A549 (cell line): ENCODE measurements at regions not wholly inside any gene's neighbourhood (a gene's known extent, or its start where the extent isn't known, plus 50 kb on each side); places are given as distances from the start of the nearest gene placed in this dataset.

Experiments used
- ATAC-seq, 2 experiments: fragments of 200-7000 bp in 1 of 2; fragments of >200 bp in 1 of 2; cut with Nextera tagmentation in 1 of 2; cut with Tn5 transposase in 1 of 2; 3 replicates each; pipeline versions ENCODE4 v1.8.0 to v1.9.1; 2018 to 2020; ENCODE audit warnings: mild to moderate bottlenecking in 1 of 2, moderate library complexity in 1 of 2
- CTCF ChIA-PET: fragments of 300-600 bp; sonication (Branson Sonifier 250); formaldehyde crosslinking; extraction: SDS; loops from one replicate; lab custom pipeline; 2021; ENCODE audit warnings: antibody characterized with exemption, inconsistent platforms; lab: Yijun Ruan, JAX
- POLR2A ChIA-PET: fragments of 350-600 bp; formaldehyde crosslinking; extraction: SDS; loops from one replicate; lab custom pipeline; 2021; ENCODE audit warnings: antibody characterized with exemption, inconsistent platforms; lab: Yijun Ruan, JAX
- DNase-seq, 2 experiments: peaks; one replicate each; pipeline versions ENCODE4 v3.0.0 to v3.0.0-alpha.2; 2011 to 2016; ENCODE audit warnings: low read depth in 1 of 2, low spot score in 1 of 2
- FAIRE-seq: peaks from 2 replicates; lab custom pipeline; 2011; peaks lifted over from hg19 to GRCh38; lab: Jason Lieb, UNC
- H3K27ac ChIP-seq, 2 experiments: fragments of >200 bp; sonication (Bioruptor Twin); formaldehyde crosslinking; 3 replicates each; pipeline ENCODE4 v1.5.1; 2016 to 2017
- H3K4me1 ChIP-seq: fragments of >200 bp; sonication (Bioruptor Twin); formaldehyde crosslinking; 3 replicates; pipeline ENCODE4 v1.6.1; 2016
- H3K4me2 ChIP-seq: fragments of >200 bp; sonication (Bioruptor Twin); formaldehyde crosslinking; 3 replicates; pipeline ENCODE4 v1.6.1; 2016
- H3K4me3 ChIP-seq: fragments of >200 bp; sonication (Bioruptor Twin); formaldehyde crosslinking; 3 replicates; pipeline ENCODE4 v1.5.1; 2016
- H3K9me3 ChIP-seq: fragments of >200 bp; sonication (Bioruptor Twin); formaldehyde crosslinking; 3 replicates; pipeline ENCODE4 v1.6.1; 2016
- CEBPB ChIP-seq, 2 experiments: fragments of >200 bp in 1 of 2; sonication (Bioruptor Twin) in 1 of 2; formaldehyde crosslinking in 1 of 2; IDR thresholded peaks; 2 replicates each; pipeline ENCODE4 v1.6.1; 2012 to 2016
- CHD2 ChIP-seq: fragments of 150-350 bp; IDR thresholded peaks from 2 replicates; pipeline ENCODE4 v1.6.1; 2014; ENCODE audit warnings: low read length; ENCODE audit not compliant: partially characterized antibody
- CHD4 ChIP-seq: fragments of 200-600 bp; sonication (generic); IDR thresholded peaks from 2 replicates; pipeline ENCODE4 v1.6.1; 2016; ENCODE audit warnings: antibody characterized with exemption, mild to moderate bottlenecking, borderline replicate concordance
- EHMT2 ChIP-seq: fragments of 200-600 bp; sonication (generic); IDR thresholded peaks from 2 replicates; pipeline ENCODE4 v1.6.1; 2016; ENCODE audit warnings: antibody characterized with exemption, low read depth, mild to moderate bottlenecking, moderate library complexity
- ESRRA ChIP-seq: fragments of 150-350 bp; IDR thresholded peaks from 2 replicates; pipeline ENCODE4 v1.6.1; 2014; ENCODE audit warnings: mild to moderate bottlenecking, low read length, borderline replicate concordance
- GATA3 ChIP-seq: IDR thresholded peaks from 2 replicates; pipeline ENCODE4 v1.6.1; 2012; ENCODE audit warnings: borderline replicate concordance
- HOXA7 ChIP-seq: fragments of 250-450 bp; sonication (Bioruptor Pico); IDR thresholded peaks from 2 replicates; pipeline ENCODE4 v1.5.0; 2020; ENCODE audit warnings: mild to moderate bottlenecking, moderate library complexity
- HOXB5 ChIP-seq: fragments of 250-450 bp; sonication (Bioruptor Pico); IDR thresholded peaks from 2 replicates; pipeline ENCODE4 v1.5.0; 2020; ENCODE audit warnings: mild to moderate bottlenecking, moderate library complexity
- NPAS2 ChIP-seq: fragments of 250-450 bp; sonication (Bioruptor Pico); IDR thresholded peaks from 2 replicates; pipeline ENCODE4 v1.8.0; 2022; ENCODE audit warnings: mild to moderate bottlenecking, moderate library complexity, borderline replicate concordance
- POLR2AphosphoS2 ChIP-seq: conservative IDR thresholded peaks from 2 replicates; pipeline ENCODE4 v1.6.1; 2012; ENCODE audit warnings: low read length, improper control_type of control experiment, inconsistent platforms
- RAD21 ChIP-seq, 2 experiments: fragments of >200 bp in 1 of 2; sonication (Bioruptor Twin) in 1 of 2; formaldehyde crosslinking in 1 of 2; IDR thresholded peaks in 1 of 2; conservative IDR thresholded peaks in 1 of 2; 2 replicates in 1 of 2; 3 replicates in 1 of 2; pipeline ENCODE4 v1.6.1; 2012 to 2018; ENCODE audit warnings: inconsistent platforms in 1 of 2
- RFX5 ChIP-seq: fragments of 450-650 bp; IDR thresholded peaks from 2 replicates; pipeline ENCODE4 v1.7.1; 2014; ENCODE audit warnings: antibody characterized with exemption, mild to moderate bottlenecking, moderate library complexity
- SMC3 ChIP-seq: fragments of >200 bp; sonication (Bioruptor Twin); formaldehyde crosslinking; IDR thresholded peaks from 3 replicates; pipeline ENCODE4 v1.6.1; 2018; ENCODE audit warnings: inconsistent platforms
- SREBF2 ChIP-seq: fragments of 450-650 bp; IDR thresholded peaks from 2 replicates; pipeline ENCODE4 v1.6.1; 2014; ENCODE audit warnings: mild to moderate bottlenecking, moderate library complexity
- TFCP2L1 ChIP-seq: fragments of 250-450 bp; sonication (Bioruptor Pico); IDR thresholded peaks from 2 replicates; pipeline ENCODE4 v1.5.0; 2021; ENCODE audit warnings: mild to moderate bottlenecking
- TP53 ChIP-seq: fragments of 250-450 bp; sonication (Bioruptor Pico); IDR thresholded peaks from 2 replicates; pipeline ENCODE4 v1.5.0; 2021; ENCODE audit warnings: mild to moderate bottlenecking, moderate library complexity
- ZFP36 ChIP-seq: fragments of 450-650 bp; IDR thresholded peaks from 2 replicates; pipeline ENCODE4 v1.6.1; 2014; ENCODE audit warnings: borderline replicate concordance; ENCODE audit not compliant: partially characterized antibody
- WGBS: methylation state at CpG from one replicate; pipeline ENCODE4 v1.1.6; 2017; ENCODE audit errors: missing lambda C conversion rate; 5-methylcytosine and 5-hydroxymethylcytosine counted together
- TF ChIP-seq, protein P1 (sequence below): fragments of >200 bp; sonication (Bioruptor Twin); formaldehyde crosslinking; IDR thresholded peaks from 3 replicates; pipeline ENCODE4 v1.6.1; 2016
- TF ChIP-seq, protein P2 (sequence below): IDR thresholded peaks from 2 replicates; pipeline ENCODE4 v1.6.1; 2012

DNA sequence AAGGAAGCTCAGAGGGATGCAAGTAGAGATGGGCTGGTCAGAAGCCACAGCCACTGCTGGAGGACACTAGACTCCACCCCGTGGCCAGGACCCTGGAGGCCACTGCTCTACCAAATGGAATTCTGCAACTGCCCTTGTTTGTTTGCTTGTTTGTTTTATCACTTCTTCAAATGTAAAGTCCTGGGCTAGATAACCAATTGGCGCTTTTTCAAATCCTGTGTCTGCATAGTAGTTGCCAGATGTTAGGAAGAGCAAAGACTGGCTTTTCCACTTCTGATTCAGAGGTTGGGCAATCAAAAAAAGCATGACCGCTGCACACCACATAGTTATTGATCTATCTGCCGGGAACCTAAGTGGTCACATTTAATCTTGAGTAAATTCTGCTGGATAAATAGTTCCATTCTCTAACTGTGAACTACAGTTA is 255.2 kb upstream of the SFRP2 start:
- DNase-seq: no peak

DNA sequence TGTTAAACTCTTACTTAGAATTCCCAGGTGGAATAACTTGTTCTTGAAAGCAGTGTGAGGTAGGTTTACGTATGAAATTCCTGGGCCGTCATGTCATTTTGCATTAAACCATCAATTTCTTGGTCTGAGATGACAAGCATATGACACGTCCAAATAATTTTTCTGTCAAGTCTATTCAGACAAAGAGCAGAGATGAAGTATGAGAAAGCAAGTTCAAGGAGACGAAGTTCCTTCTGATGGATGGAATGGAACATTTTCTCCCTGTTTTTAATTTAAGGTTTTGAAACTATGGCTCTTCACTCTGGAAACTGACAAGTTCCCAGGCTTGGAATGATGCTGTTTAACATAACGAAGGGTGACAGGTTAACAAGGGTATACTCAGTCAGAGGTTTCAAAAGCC is 252.8 kb upstream of the SFRP2 start:
- FAIRE-seq: no peak

More for the DNA sequence above, 255.2 kb upstream of the SFRP2 start:
- POLR2A ChIA-PET: no interaction called here
- no peaks in the 10 kb centered on the region for H3K4me1 ChIP-seq
- no peak overlapping the region for H3K27ac ChIP-seq
- CTCF ChIA-PET: no interaction called here
- TF ChIP-seq POLR2AphosphoS2: no peak
- no peak for TF ChIP-seq NPAS2 (CRISPR knock-in tag)
- TF ChIP-seq ESRRA: no peak
- no peak for TF ChIP-seq TFCP2L1 (CRISPR knock-in tag)
- H3K9me3 ChIP-seq: no peaks in the 10 kb centered on the region
- ATAC-seq (no peak), FAIRE-seq (no peak)
- WGBS: 6% methylated on average over 4 of the region's 4 CpGs
- no peak overlapping the region for H3K4me2 ChIP-seq
- no peak overlapping the region for H3K4me3 ChIP-seq

DNA sequence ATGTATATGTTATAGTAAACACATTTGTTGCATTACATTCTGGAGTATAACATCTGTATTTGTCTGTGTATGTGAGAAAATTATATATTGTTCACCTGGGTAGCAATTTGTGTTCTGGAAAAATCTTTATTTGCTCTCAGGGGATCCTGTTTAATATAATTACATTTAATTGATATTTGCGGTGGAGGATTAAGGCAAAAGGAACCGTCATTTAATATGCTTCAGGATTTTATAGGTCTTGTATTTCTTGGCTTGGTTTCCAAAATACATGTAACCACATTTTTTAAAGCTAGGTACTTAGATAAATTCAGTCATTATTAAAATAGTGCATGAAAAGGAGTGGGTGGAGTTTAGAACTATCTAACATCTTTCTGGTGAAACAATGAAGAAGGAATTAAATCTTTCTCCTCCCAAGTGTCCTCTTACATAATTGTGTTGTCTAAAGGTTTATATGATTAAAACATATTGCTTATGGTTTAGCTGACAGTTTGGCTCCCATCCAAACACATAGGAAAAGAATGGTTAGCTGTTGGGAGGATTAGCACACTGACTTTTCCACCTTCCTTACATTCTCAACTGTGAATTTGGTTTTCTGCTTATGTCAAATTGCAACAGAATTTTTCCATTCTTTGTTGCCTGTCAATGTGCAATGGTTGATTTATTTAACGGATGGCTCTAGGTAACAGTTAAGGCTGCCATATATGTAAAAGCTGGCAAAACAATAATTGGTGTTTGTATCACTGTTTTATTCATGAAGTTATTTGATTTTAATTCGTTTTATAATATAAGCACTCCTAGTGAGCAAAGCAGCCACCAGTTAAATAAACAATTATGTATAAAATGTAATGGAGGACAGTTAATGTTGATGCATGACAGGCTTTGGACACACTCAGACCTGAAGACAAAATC is 250.8 kb upstream of the SFRP2 start:
- CTCF ChIA-PET: interaction anchor here (1.3 kb wide), 1 partner anchor 11 kb away, joined by 3 read pairs; no protein-coding TSS in a partner anchor
- H3K4me1 ChIP-seq: no peaks in the 10 kb centered on the region
- POLR2A ChIA-PET: no interaction called here
- 14% methylated on average over 4 of the region's 4 CpGs for WGBS
- TF ChIP-seq EHMT2: no peak
- no peak for TF ChIP-seq TP53 (CRISPR knock-in tag)
- no peak for TF ChIP-seq ZFP36
- no peak for TF ChIP-seq CHD2
- no peak for TF ChIP-seq SMC3
- TF ChIP-seq HOXA7 (CRISPR knock-in tag): no peak
- TF ChIP-seq, protein P1, sequence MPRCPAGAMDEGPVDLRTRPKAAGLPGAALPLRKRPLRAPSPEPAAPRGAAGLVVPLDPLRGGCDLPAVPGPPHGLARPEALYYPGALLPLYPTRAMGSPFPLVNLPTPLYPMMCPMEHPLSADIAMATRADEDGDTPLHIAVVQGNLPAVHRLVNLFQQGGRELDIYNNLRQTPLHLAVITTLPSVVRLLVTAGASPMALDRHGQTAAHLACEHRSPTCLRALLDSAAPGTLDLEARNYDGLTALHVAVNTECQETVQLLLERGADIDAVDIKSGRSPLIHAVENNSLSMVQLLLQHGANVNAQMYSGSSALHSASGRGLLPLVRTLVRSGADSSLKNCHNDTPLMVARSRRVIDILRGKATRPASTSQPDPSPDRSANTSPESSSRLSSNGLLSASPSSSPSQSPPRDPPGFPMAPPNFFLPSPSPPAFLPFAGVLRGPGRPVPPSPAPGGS: no peak
- no peak for TF ChIP-seq CEBPB (IDR thresholded peaks at IDR 0.05)
- TF ChIP-seq NPAS2 (CRISPR knock-in tag): no peak
- TF ChIP-seq, protein P2, sequence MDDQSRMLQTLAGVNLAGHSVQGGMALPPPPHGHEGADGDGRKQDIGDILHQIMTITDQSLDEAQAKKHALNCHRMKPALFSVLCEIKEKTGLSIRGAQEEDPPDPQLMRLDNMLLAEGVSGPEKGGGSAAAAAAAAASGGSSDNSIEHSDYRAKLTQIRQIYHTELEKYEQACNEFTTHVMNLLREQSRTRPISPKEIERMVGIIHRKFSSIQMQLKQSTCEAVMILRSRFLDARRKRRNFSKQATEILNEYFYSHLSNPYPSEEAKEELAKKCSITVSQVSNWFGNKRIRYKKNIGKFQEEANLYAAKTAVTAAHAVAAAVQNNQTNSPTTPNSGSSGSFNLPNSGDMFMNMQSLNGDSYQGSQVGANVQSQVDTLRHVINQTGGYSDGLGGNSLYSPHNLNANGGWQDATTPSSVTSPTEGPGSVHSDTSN: no peak
- TF ChIP-seq HOXB5 (CRISPR knock-in tag): no peak
- no peak for TF ChIP-seq RAD21 (conservative IDR thresholded peaks at IDR 0.05 in 1 of 2, IDR thresholded peaks at IDR 0.05 in 1 of 2)
- no peak for TF ChIP-seq RFX5
- ATAC-seq (no peak), FAIRE-seq (no peak), DNase-seq (no peak)
- H3K4me2 ChIP-seq: no peak overlapping the region
- no peaks in the 10 kb centered on the region for H3K9me3 ChIP-seq
- H3K4me3 ChIP-seq: no peak overlapping the region
- no peak overlapping the region for H3K27ac ChIP-seq

More for the DNA sequence above, 252.8 kb upstream of the SFRP2 start:
- Histone ChIP-seq H3K4me3 (no peak overlapping the region), H3K9me3 (no peaks in the 10 kb centered on the region), H3K27ac (no peak overlapping the region), H3K4me1 (no peaks in the 10 kb centered on the region), H3K4me2 (no peak overlapping the region)
- CTCF ChIA-PET: no interaction called here
- TF ChIP-seq, protein P2: no peak
- TF ChIP-seq HOXA7 (CRISPR knock-in tag) (no peak), CHD2 (no peak), TP53 (CRISPR knock-in tag) (no peak), CHD4 (no peak), GATA3 (no peak), CEBPB (IDR thresholded peaks at IDR 0.05) (no peak), NPAS2 (CRISPR knock-in tag) (no peak), SREBF2 (no peak), TFCP2L1 (CRISPR knock-in tag) (no peak)
- POLR2A ChIA-PET: no interaction called here
- no peak for DNase-seq
- 28% methylated on average over 5 of the region's 5 CpGs for WGBS
- no peak for ATAC-seq
